Ishikawa (cell line): ENCODE measurements at regions not wholly inside any gene's neighbourhood (a gene's known extent, or its start where the extent isn't known, plus 50 kb on each side); places are given as distances from the start of the nearest gene placed in this dataset.

Source experiments
- CREB1 ChIP-seq: IDR thresholded peaks from 2 replicates; pipeline ENCODE4 v1.6.1; 2012; ENCODE audit warnings: low read depth
- EP300 ChIP-seq: IDR thresholded peaks from 2 replicates; pipeline ENCODE4 v1.6.1; 2012; ENCODE audit warnings: borderline replicate concordance
- MAX ChIP-seq: IDR thresholded peaks from 2 replicates; pipeline ENCODE4 v1.6.1; 2012
- REST ChIP-seq: IDR thresholded peaks from 2 replicates; pipeline ENCODE4 v1.6.1; 2012; ENCODE audit warnings: low read depth, mild to moderate bottlenecking
- TEAD4 ChIP-seq: IDR thresholded peaks from 2 replicates; pipeline ENCODE4 v1.6.1; 2012
- USF1 ChIP-seq: IDR thresholded peaks from 2 replicates; pipeline ENCODE4 v1.6.1; 2012
- YY1 ChIP-seq: IDR thresholded peaks from 2 replicates; pipeline ENCODE4 v1.6.1; 2012; ENCODE audit warnings: low read depth
- ZBTB7A ChIP-seq: IDR thresholded peaks from 2 replicates; pipeline ENCODE4 v1.6.1; 2012; ENCODE audit warnings: low read depth

GRCh38 chrX:113933931-113934330 lies 650.0 kb upstream of the HTR2C start:
- no peak for TF ChIP-seq YY1
- TF ChIP-seq USF1, result no peak
- TF ChIP-seq REST, result no peak
- no peak for TF ChIP-seq CREB1
- no peak for TF ChIP-seq TEAD4
- no peak for TF ChIP-seq EP300
- TF ChIP-seq ZBTB7A, result no peak
- TF ChIP-seq MAX, result no peak
